ENCODE measurements at regions not wholly inside any gene's neighbourhood (a gene's known extent, or its start where the extent isn't known, plus 50 kb on each side); places are given as distances from the start of the nearest gene placed in this dataset.

- TF ChIP-seq POLR2A (IDR thresholded peaks at IDR 0.05; ENCODE audit: low read depth, low read length) (no peak), CTCF (IDR thresholded peaks at IDR 0.05; ENCODE audit: extremely low read depth in 1 of 2, insufficient read depth in 1 of 2, low read depth in 1 of 2, low read length in 2 of 2) (no peak), JUN (IDR thresholded peaks at IDR 0.05; ENCODE audit: borderline replicate concordance, insufficient read depth, insufficient read length, low read depth) (no peak)
Observed at GRCh38 chr5:174314261-174314660, 268.8 kb downstream of the NSG2 start.
